DND-41 (cell line): ENCODE measurements at regions not wholly inside any gene's neighbourhood (a gene's known extent, or its start where the extent isn't known, plus 50 kb on each side); places are given as distances from the start of the nearest gene placed in this dataset.

Source experiments
- CTCF ChIP-seq: IDR thresholded peaks from 2 replicates; pipeline ENCODE4 v1.5.1; 2012; ENCODE audit warnings: borderline replicate concordance, low read length, moderate library complexity, mild to moderate bottlenecking; ENCODE audit not compliant: poor library complexity, severe bottlenecking; ENCODE audit errors: extremely low read depth
- EZH2 ChIP-seq: IDR thresholded peaks from 3 replicates; pipeline ENCODE4 v1.6.1; 2012; ENCODE audit warnings: borderline replicate concordance, low read depth, mild to moderate bottlenecking, moderate library complexity, low read length, inconsistent platforms; ENCODE audit not compliant: severe bottlenecking

DNA sequence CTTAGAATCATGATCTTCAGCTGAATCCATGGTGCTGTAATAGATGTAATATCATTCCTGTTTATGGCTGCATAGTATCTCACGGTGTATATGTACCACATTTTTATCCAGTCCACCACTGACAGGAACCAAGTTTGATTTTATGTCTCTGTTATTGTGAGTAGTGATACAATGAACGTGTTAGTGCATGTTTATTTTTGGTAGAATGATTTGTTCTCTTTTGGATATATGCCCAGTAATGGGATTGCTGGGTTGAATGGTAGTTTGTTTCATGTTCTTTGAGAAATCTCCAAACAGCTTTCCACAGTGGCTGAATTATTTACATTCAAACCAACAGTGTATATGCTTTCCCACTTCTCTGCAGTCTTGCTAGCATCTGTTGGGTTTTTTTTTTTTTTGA lies 175.1 kb upstream of the CDH10 start:
- TF ChIP-seq CTCF (no peak), EZH2 (no peak)
